Lower leg skin (tissue), 3 donors: ENCODE measurements at regions not wholly inside any gene's neighbourhood (a gene's known extent, or its start where the extent isn't known, plus 50 kb on each side); places are given as distances from the start of the nearest gene placed in this dataset.

Source experiments
- POLR2A ChIP-seq, 2 donors: fragments of 450-650 bp; IDR thresholded peaks; one replicate each; pipeline ENCODE4 v1.6.1; 2016 to 2017; ENCODE audit warnings: antibody characterized with exemption in 2 of 2, mild to moderate bottlenecking in 1 of 2, moderate library complexity in 1 of 2
- TF ChIP-seq, protein P1 (sequence below), 3 donors: fragments of 450-650 bp; IDR thresholded peaks; one replicate each; pipeline ENCODE4 v1.5.1; 2016; ENCODE audit warnings: antibody characterized with exemption in 3 of 3, mild to moderate bottlenecking in 3 of 3, moderate library complexity in 2 of 3

DNA sequence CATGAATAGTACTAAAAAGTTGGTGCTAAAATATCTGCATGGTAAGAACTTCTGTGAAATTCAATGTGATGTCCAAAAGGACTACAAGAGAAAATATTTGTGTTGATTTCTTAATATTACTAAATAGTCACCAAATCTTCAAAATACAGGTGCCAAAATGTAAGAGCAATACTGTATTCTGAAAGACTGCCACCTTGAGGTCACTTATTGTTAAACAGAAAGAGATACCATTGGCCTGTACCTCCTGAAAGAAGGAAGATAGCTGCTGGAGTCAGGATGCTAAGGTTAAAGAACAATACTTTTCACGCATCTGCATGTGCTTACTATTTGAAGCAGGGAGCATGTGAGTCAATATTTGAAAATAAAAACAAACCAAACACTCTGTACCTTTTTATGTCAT is 72.0 kb upstream of the LSAMP start:
- TF ChIP-seq, protein P1, sequence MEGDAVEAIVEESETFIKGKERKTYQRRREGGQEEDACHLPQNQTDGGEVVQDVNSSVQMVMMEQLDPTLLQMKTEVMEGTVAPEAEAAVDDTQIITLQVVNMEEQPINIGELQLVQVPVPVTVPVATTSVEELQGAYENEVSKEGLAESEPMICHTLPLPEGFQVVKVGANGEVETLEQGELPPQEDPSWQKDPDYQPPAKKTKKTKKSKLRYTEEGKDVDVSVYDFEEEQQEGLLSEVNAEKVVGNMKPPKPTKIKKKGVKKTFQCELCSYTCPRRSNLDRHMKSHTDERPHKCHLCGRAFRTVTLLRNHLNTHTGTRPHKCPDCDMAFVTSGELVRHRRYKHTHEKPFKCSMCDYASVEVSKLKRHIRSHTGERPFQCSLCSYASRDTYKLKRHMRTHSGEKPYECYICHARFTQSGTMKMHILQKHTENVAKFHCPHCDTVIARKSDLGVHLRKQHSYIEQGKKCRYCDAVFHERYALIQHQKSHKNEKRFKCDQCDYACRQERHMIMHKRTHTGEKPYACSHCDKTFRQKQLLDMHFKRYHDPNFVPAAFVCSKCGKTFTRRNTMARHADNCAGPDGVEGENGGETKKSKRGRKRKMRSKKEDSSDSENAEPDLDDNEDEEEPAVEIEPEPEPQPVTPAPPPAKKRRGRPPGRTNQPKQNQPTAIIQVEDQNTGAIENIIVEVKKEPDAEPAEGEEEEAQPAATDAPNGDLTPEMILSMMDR (IDR thresholded peaks at IDR 0.05) = no peak
- TF ChIP-seq POLR2A (IDR thresholded peaks at IDR 0.05) = no peak
